Loucy (cell line): ENCODE measurements at regions not wholly inside any gene's neighbourhood (a gene's known extent, or its start where the extent isn't known, plus 50 kb on each side); places are given as distances from the start of the nearest gene placed in this dataset.

ENCODE experiments used
- H2AFZ ChIP-seq: fragments of 200-600 bp; sonication (generic); 2 replicates; pipeline ENCODE4 v1.6.0; 2016; ENCODE audit warnings: antibody characterized with exemption, mild to moderate bottlenecking, low read length, moderate library complexity
- H3F3A ChIP-seq: fragments of 200-600 bp; 2 replicates; pipeline ENCODE4 v1.6.0; 2016; ENCODE audit warnings: antibody characterized with exemption, low read depth, mild to moderate bottlenecking
- H3K27me3 ChIP-seq: fragments of 200-600 bp; sonication (generic); 2 replicates; pipeline ENCODE4 v1.6.1; 2014; ENCODE audit warnings: low read length, mild to moderate bottlenecking; ENCODE audit not compliant: insufficient read depth, poor library complexity, severe bottlenecking
- H3K36me3 ChIP-seq: fragments of 200-600 bp; sonication (generic); 2 replicates; pipeline ENCODE4 v1.6.1; 2016; ENCODE audit warnings: low read length; ENCODE audit not compliant: insufficient read depth
- H3K4me1 ChIP-seq: fragments of 200-600 bp; sonication (generic); 2 replicates; pipeline ENCODE4 v1.5.1; 2014; ENCODE audit warnings: low read length, mild to moderate bottlenecking; ENCODE audit not compliant: insufficient read depth, poor library complexity, severe bottlenecking
- H3K4me2 ChIP-seq: fragments of 200-600 bp; sonication (generic); 2 replicates; pipeline ENCODE4 v1.6.0; 2014; ENCODE audit warnings: antibody characterized with exemption, low read length, low read depth, mild to moderate bottlenecking; ENCODE audit not compliant: poor library complexity, severe bottlenecking
- H3K4me3 ChIP-seq: fragments of 200-600 bp; sonication (generic); 2 replicates; pipeline ENCODE4 v1.5.1; 2014; ENCODE audit warnings: low read length, mild to moderate bottlenecking, mixed read lengths; ENCODE audit not compliant: poor library complexity, severe bottlenecking
- H3K79me2 ChIP-seq: fragments of 200-600 bp; sonication (generic); 2 replicates; pipeline ENCODE4 v1.6.1; 2014; ENCODE audit warnings: low read length; ENCODE audit not compliant: insufficient read depth
- H3K9ac ChIP-seq: fragments of 200-600 bp; sonication (generic); 2 replicates; pipeline ENCODE4 v1.6.0; 2014; ENCODE audit warnings: mild to moderate bottlenecking, low read depth, low read length, moderate library complexity; ENCODE audit not compliant: poor library complexity, severe bottlenecking
- H3K9me2 ChIP-seq: fragments of 200-600 bp; sonication (generic); replicated peaks from 2 replicates; pipeline ENCODE4 v1.6.1; 2016; ENCODE audit warnings: low read depth, low read length, mixed read lengths
- H3K9me3 ChIP-seq: fragments of 200-600 bp; sonication (generic); 2 replicates; pipeline ENCODE4 v1.6.1; 2014; ENCODE audit warnings: mild to moderate bottlenecking, antibody characterized with exemption, low read length, low read depth; ENCODE audit not compliant: insufficient read depth
- H4K20me1 ChIP-seq: fragments of 200-600 bp; sonication (generic); 2 replicates; pipeline ENCODE4 v1.6.0; 2014; ENCODE audit warnings: antibody characterized with exemption, low read length, mild to moderate bottlenecking; ENCODE audit not compliant: insufficient read depth, poor library complexity, severe bottlenecking
- CTCF ChIP-seq: fragments of 200-600 bp; sonication (generic); conservative IDR thresholded peaks from 2 replicates; pipeline ENCODE4 v1.5.1; 2014; ENCODE audit warnings: mild to moderate bottlenecking, antibody characterized with exemption, low read length
- EZH2phosphoT487 ChIP-seq: fragments of 200-600 bp; IDR thresholded peaks from 2 replicates; pipeline ENCODE4 v1.6.1; 2018; ENCODE audit warnings: antibody characterized with exemption, mild to moderate bottlenecking, moderate library complexity, borderline replicate concordance

- no peaks in the 10 kb centered on the region for H3K36me3 ChIP-seq
- no peak for TF ChIP-seq CTCF
- no peak for TF ChIP-seq EZH2phosphoT487
- H3F3A ChIP-seq: no peaks in the 10 kb centered on the region
- H4K20me1 ChIP-seq: no peaks in the 10 kb centered on the region
- no peaks in the 10 kb centered on the region for H3K79me2 ChIP-seq
- no peaks in the 10 kb centered on the region for H3K27me3 ChIP-seq
- no peaks in the 10 kb centered on the region for H3K9me3 ChIP-seq
- no peak overlapping the region for H3K4me2 ChIP-seq
- no peak overlapping the region for H3K4me3 ChIP-seq
- H3K9ac ChIP-seq: no peak overlapping the region
- no peaks in the 10 kb centered on the region for H3K9me2 ChIP-seq
- H3K4me1 ChIP-seq: no peaks in the 10 kb centered on the region
- no peak overlapping the region for H2AFZ ChIP-seq
Measured at GRCh38 chr10:9848981-9849380, 1168.7 kb upstream of the CELF2 start.

DNA sequence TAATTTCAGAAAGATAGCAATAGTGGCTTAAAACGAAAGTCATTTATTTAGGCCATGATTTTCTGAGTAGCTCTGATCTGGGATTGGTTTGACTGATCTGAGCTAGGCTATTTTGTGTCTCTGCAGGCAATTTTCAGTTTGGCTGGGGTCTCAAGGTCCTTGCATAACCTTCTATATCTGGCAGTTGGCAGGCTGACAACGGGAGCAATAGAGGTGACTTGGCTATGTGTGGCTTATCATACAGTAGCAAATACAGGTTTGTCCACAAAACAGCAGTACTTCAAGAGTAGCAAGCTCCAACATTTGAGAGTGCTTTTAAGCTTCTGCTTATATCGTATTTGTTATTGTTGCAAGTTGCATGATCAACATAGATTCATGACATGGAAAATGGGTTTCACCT is 1167.3 kb upstream of the CELF2 start:
- no peaks in the 10 kb centered on the region for H3F3A ChIP-seq
- TF ChIP-seq EZH2phosphoT487: no peak
- no peak for TF ChIP-seq CTCF
- H3K4me1 ChIP-seq: no peaks in the 10 kb centered on the region
- no peak overlapping the region for H3K4me2 ChIP-seq
- no peak overlapping the region for H3K9ac ChIP-seq
- H3K4me3 ChIP-seq: no peak overlapping the region
- no peaks in the 10 kb centered on the region for H3K9me3 ChIP-seq
- no peaks in the 10 kb centered on the region for H3K79me2 ChIP-seq
- no peaks in the 10 kb centered on the region for H3K9me2 ChIP-seq
- H3K36me3 ChIP-seq: no peaks in the 10 kb centered on the region
- H2AFZ ChIP-seq: no peak overlapping the region
- H4K20me1 ChIP-seq: no peaks in the 10 kb centered on the region
- no peaks in the 10 kb centered on the region for H3K27me3 ChIP-seq

- no peaks in the 10 kb centered on the region for H3K27me3 ChIP-seq
- H3K79me2 ChIP-seq: no peaks in the 10 kb centered on the region
- H3K4me1 ChIP-seq: no peaks in the 10 kb centered on the region
- no peaks in the 10 kb centered on the region for H4K20me1 ChIP-seq
- H3K4me2 ChIP-seq: no peak overlapping the region
- no peak for TF ChIP-seq CTCF
- TF ChIP-seq EZH2phosphoT487: no peak
- no peaks in the 10 kb centered on the region for H3K36me3 ChIP-seq
- H3K4me3 ChIP-seq: no peak overlapping the region
- H2AFZ ChIP-seq: no peak overlapping the region
- H3K9me3 ChIP-seq: no peaks in the 10 kb centered on the region
- H3K9ac ChIP-seq: no peak overlapping the region
- H3K9me2 ChIP-seq: no peaks in the 10 kb centered on the region
- no peaks in the 10 kb centered on the region for H3F3A ChIP-seq
Measured at GRCh38 chr10:9851808-9852207, 1165.9 kb upstream of the CELF2 start.
